ENCODE measurements at regions not wholly inside any gene's neighbourhood (a gene's known extent, or its start where the extent isn't known, plus 50 kb on each side); places are given as distances from the start of the nearest gene placed in this dataset.
A peak's percentile ranks its signal among the peaks of the same experiment; 100 is the strongest.

GRCh38 chr9:95785209-95785608 lies 90.3 kb upstream of the ERCC6L2 start:
- Histone ChIP-seq H3K4me3 (ENCODE audit: low read depth, low read length) (no peak overlapping the region), H3K4me1 (ENCODE audit: control insufficient read depth, insufficient read depth, low read length) (peaks cover 5% of the 10 kb centered on the region), H3K9me3 (ENCODE audit: control insufficient read depth, insufficient read depth, low read depth, low read length) (no peaks in the 10 kb centered on the region), H3K27ac (ENCODE audit: extremely low read depth, low read depth, low read length) (no peak overlapping the region), H3K36me3 (ENCODE audit: control insufficient read depth in 2 of 2, insufficient read depth in 1 of 2, low read length in 2 of 2) (no peaks in the 10 kb centered on the region)
- TF ChIP-seq PRDM1 (tag by site-specific recombination; IDR thresholded peaks at IDR 0.05) (no peak), ATF2 (tag by site-specific recombination; IDR thresholded peaks at IDR 0.05; ENCODE audit: low read depth) (0 out of 2 replicates have a peak, but pooled peaks have one; percentile 4), OVOL3 (tag by site-specific recombination; IDR thresholded peaks at IDR 0.05) (no peak), ZBTB20 (tag by site-specific recombination; IDR thresholded peaks at IDR 0.05) (no peak), ZBTB26 (tag by site-specific recombination; optimal IDR thresholded peaks at IDR 0.05) (no peak), ZNF214 (tag by site-specific recombination; IDR thresholded peaks at IDR 0.05; ENCODE audit: borderline replicate concordance) (no peak), ZIC2 (tag by site-specific recombination; IDR thresholded peaks at IDR 0.05) (peak; percentile 49)
- ChIA-PET POLR2A (no interaction called here), CTCF (no interaction called here)

GRCh38 chr9:95784318-95784717 lies 91.2 kb upstream of the ERCC6L2 start:
- ChIA-PET CTCF (interaction anchor here (0.7 kb wide), 1 partner anchor 105 kb away, joined by 3 read pairs; no protein-coding TSS in a partner anchor), POLR2A (interaction anchor here (0.6 kb wide), 1 partner anchor 116 kb away, joined by 3 read pairs; no protein-coding TSS in a partner anchor)
- H3K9me3 ChIP-seq (ENCODE audit: control insufficient read depth, insufficient read depth, low read depth, low read length), result no peaks in the 10 kb centered on the region
- peaks cover 5% of the 10 kb centered on the region for H3K4me1 ChIP-seq (ENCODE audit: control insufficient read depth, insufficient read depth, low read length)
- no peak overlapping the region for H3K4me3 ChIP-seq (ENCODE audit: low read depth, low read length)
- TF ChIP-seq ZFP41 (tag by site-specific recombination; IDR thresholded peaks at IDR 0.05; ENCODE audit: borderline replicate concordance) (no peak), ZNF10 (tag by site-specific recombination; IDR thresholded peaks at IDR 0.05) (no peak), BCL6B (tag by site-specific recombination; IDR thresholded peaks at IDR 0.05) (no peak), GLI2 (tag by site-specific recombination; IDR thresholded peaks at IDR 0.05; ENCODE audit: borderline replicate concordance, low read depth) (no peak), ZSCAN4 (tag by site-specific recombination; IDR thresholded peaks at IDR 0.05) (no peak), PRDM2 (tag by site-specific recombination; IDR thresholded peaks at IDR 0.05; ENCODE audit: borderline replicate concordance) (no peak), KLF10 (tag by site-specific recombination; IDR thresholded peaks at IDR 0.05) (no peak), GFI1B (tag by site-specific recombination; IDR thresholded peaks at IDR 0.05) (no peak), ZNF23 (tag by site-specific recombination; IDR thresholded peaks at IDR 0.05; ENCODE audit: borderline replicate concordance) (no peak), ZNF391 (tag by site-specific recombination; IDR thresholded peaks at IDR 0.05; ENCODE audit: borderline replicate concordance, low read depth) (no peak), ZNF48 (tag by site-specific recombination; IDR thresholded peaks at IDR 0.05) (no peak), ZNF521 (tag by site-specific recombination; IDR thresholded peaks at IDR 0.05) (no peak), FEZF1 (tag by site-specific recombination; IDR thresholded peaks at IDR 0.05) (no peak), ZNF292 (tag by site-specific recombination; IDR thresholded peaks at IDR 0.05; ENCODE audit: borderline replicate concordance, low read depth) (no peak)
- H3K36me3 ChIP-seq (ENCODE audit: control insufficient read depth in 2 of 2, insufficient read depth in 1 of 2, low read length in 2 of 2), result no peaks in the 10 kb centered on the region
- H3K27ac ChIP-seq (ENCODE audit: extremely low read depth, low read depth, low read length), result no peak overlapping the region
